ENCODE measurements at regions not wholly inside any gene's neighbourhood (a gene's known extent, or its start where the extent isn't known, plus 50 kb on each side); places are given as distances from the start of the nearest gene placed in this dataset.
"Not testable (repeated sequence)": the region's sequence is repeated elsewhere in the genome, so short reads cannot be mapped to it uniquely, and the experiment has no call there.

GRCh38 chr6:50520326-50521266, 192.7 kb upstream of the TFAP2D start:
- DNase-seq: no peak

GRCh38 chr6:50524341-50524740, 189.0 kb upstream of the TFAP2D start:
- DNase-seq: no peak

- no peak for DNase-seq
Measured at GRCh38 chr6:50527985-50528384, 185.3 kb upstream of the TFAP2D start.

GRCh38 chr6:50539447-50539846, 173.9 kb upstream of the TFAP2D start:
- DNase-seq: no peak

- no peak for DNase-seq
Measured at GRCh38 chr6:50541941-50542340, 171.4 kb upstream of the TFAP2D start.

- DNase-seq: no peak
Measured at GRCh38 chr6:50543666-50544065, 169.7 kb upstream of the TFAP2D start.

GRCh38 chr6:50549026-50549425, 164.3 kb upstream of the TFAP2D start:
- DNase-seq: no peak

- DNase-seq: no peak
Measured at GRCh38 chr6:50549475-50549874, 163.9 kb upstream of the TFAP2D start.

GRCh38 chr6:50555982-50556381, 157.3 kb upstream of the TFAP2D start:
- no peak for DNase-seq

- DNase-seq: no peak
Measured at GRCh38 chr6:50565004-50565403, 148.3 kb upstream of the TFAP2D start.

GRCh38 chr6:50571230-50571629, 142.1 kb upstream of the TFAP2D start:
- DNase-seq: not testable (repeated sequence)

GRCh38 chr6:50585441-50586330, 127.6 kb upstream of the TFAP2D start:
- no peak for DNase-seq

- no peak for DNase-seq
Measured at GRCh38 chr6:50586331-50586675, 127.0 kb upstream of the TFAP2D start.

GRCh38 chr6:50589751-50590470, 123.4 kb upstream of the TFAP2D start:
- DNase-seq: no peak

- no peak for DNase-seq
Measured at GRCh38 chr6:50591135-50591534, 122.2 kb upstream of the TFAP2D start.

GRCh38 chr6:50600280-50600679, 113.0 kb upstream of the TFAP2D start:
- no peak for DNase-seq

GRCh38 chr6:50602292-50602691, 111.0 kb upstream of the TFAP2D start:
- peak; percentile 33 for DNase-seq

- peak; percentile 8 for DNase-seq
Measured at GRCh38 chr6:50608421-50608820, 104.9 kb upstream of the TFAP2D start.

- DNase-seq: no peak
Measured at GRCh38 chr6:50610562-50610961, 102.8 kb upstream of the TFAP2D start.

GRCh38 chr6:50635429-50635828, 77.9 kb upstream of the TFAP2D start:
- no peak for DNase-seq

- no peak for DNase-seq
Measured at GRCh38 chr6:50637267-50637666, 76.1 kb upstream of the TFAP2D start.

- no peak for DNase-seq
Measured at GRCh38 chr6:50649086-50649485, 64.2 kb upstream of the TFAP2D start.

- DNase-seq: no peak
Measured at GRCh38 chr6:50653253-50653652, 60.1 kb upstream of the TFAP2D start.

All from inflammatory macrophage treated with lipopolysaccharide for 4 hours (primary cell).